Tibial nerve (tissue), 4 donors: ENCODE measurements at regions not wholly inside any gene's neighbourhood (a gene's known extent, or its start where the extent isn't known, plus 50 kb on each side); places are given as distances from the start of the nearest gene placed in this dataset.

ENCODE experiments used
- EP300 ChIP-seq, 2 donors: sonication (generic); formaldehyde crosslinking; IDR thresholded peaks; one replicate each; pipeline ENCODE4 v1.6.1; 2017; ENCODE audit warnings: antibody characterized with exemption in 2 of 2, mild to moderate bottlenecking in 1 of 2
- POLR2A ChIP-seq, 2 donors: fragments of 450-650 bp; IDR thresholded peaks; one replicate each; pipeline ENCODE4 v1.6.1; 2017; ENCODE audit warnings: antibody characterized with exemption in 2 of 2, mild to moderate bottlenecking in 2 of 2, moderate library complexity in 2 of 2
- TF ChIP-seq, protein P1 (sequence below), 5 experiments: fragments of 200-600 bp in 3 of 5; fragments of 450-650 bp in 2 of 5; sonication (generic) in 3 of 5; IDR thresholded peaks; one replicate each; pipeline ENCODE4 v1.5.1; 2016 to 2019; ENCODE audit warnings: antibody characterized with exemption in 5 of 5, mild to moderate bottlenecking in 3 of 5, moderate library complexity in 2 of 5

DNA sequence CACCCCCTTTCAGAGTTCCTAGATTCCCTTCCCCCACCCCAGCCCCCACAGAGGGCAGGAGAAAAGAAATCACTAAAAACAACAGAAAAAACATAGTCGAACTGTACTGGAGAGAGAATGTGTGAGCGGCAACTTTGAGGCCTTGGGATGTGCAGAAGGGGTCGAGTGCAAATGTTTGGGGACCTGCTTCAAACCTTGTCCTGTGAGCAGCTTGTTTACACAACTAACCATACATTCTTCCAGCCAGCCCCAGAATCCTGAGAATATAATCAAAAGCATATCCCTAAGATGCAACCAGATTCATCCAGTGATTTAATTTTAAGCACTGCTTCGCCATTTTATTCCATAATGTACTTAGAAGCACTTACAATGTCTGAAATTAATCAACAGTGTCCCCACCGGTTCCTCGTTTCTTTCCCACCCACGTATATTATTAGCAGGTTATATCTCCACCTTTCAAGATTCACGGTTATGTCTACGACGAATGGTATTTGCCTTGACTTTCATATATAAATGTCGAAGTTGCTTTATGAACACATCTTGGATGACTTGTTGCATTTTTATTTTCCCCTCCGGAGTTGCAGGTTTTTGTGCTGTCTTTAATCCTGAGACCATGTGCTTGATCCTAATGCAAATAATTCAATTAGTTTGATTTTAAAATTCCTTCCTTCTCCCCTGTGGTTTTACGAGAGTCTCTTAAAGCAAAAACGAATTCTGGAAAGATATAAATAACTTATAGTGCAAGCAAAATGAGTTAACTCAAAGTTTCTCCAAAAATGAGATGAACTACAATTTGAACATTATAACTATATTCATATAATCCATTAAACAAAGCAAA is 107.6 kb downstream of the ZIC5 start:
- TF ChIP-seq, protein P1, sequence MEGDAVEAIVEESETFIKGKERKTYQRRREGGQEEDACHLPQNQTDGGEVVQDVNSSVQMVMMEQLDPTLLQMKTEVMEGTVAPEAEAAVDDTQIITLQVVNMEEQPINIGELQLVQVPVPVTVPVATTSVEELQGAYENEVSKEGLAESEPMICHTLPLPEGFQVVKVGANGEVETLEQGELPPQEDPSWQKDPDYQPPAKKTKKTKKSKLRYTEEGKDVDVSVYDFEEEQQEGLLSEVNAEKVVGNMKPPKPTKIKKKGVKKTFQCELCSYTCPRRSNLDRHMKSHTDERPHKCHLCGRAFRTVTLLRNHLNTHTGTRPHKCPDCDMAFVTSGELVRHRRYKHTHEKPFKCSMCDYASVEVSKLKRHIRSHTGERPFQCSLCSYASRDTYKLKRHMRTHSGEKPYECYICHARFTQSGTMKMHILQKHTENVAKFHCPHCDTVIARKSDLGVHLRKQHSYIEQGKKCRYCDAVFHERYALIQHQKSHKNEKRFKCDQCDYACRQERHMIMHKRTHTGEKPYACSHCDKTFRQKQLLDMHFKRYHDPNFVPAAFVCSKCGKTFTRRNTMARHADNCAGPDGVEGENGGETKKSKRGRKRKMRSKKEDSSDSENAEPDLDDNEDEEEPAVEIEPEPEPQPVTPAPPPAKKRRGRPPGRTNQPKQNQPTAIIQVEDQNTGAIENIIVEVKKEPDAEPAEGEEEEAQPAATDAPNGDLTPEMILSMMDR (IDR thresholded peaks at IDR 0.05): no peak
- no peak for TF ChIP-seq POLR2A (IDR thresholded peaks at IDR 0.05)
- no peak for TF ChIP-seq EP300 (IDR thresholded peaks at IDR 0.05)
